Duodenal mucosa (tissue), 2 donors: ENCODE measurements at regions not wholly inside any gene's neighbourhood (a gene's known extent, or its start where the extent isn't known, plus 50 kb on each side); places are given as distances from the start of the nearest gene placed in this dataset.

Source experiments
- H3K27ac ChIP-seq: one replicate; pipeline ENCODE4 v1.7.0; 2013; ENCODE audit warnings: low read depth, low read length
- H3K27me3 ChIP-seq, 2 donors: one replicate each; pipeline ENCODE4 v1.7.0; 2013; ENCODE audit warnings: low read length in 2 of 2, control low read depth in 1 of 2; ENCODE audit not compliant: insufficient read depth in 2 of 2, control insufficient read depth in 1 of 2
- H3K36me3 ChIP-seq, 2 donors: one replicate each; pipeline ENCODE4 v1.7.0; 2013; ENCODE audit warnings: low read length in 2 of 2, control low read depth in 1 of 2; ENCODE audit not compliant: insufficient read depth in 2 of 2, control insufficient read depth in 1 of 2
- H3K4me1 ChIP-seq, 2 donors: one replicate each; pipeline ENCODE4 v1.7.0; 2013; ENCODE audit warnings: low read length in 2 of 2, control low read depth in 1 of 2; ENCODE audit not compliant: insufficient read depth in 2 of 2, control insufficient read depth in 1 of 2
- H3K4me3 ChIP-seq, 2 donors: one replicate each; pipeline ENCODE4 v1.7.0; 2013; ENCODE audit warnings: low read length in 2 of 2, low read depth in 1 of 2
- H3K9ac ChIP-seq, 2 donors: one replicate each; pipeline ENCODE4 v1.7.0; 2013; ENCODE audit warnings: low read length in 2 of 2, low read depth in 1 of 2
- H3K9me3 ChIP-seq, 2 donors: one replicate each; pipeline ENCODE4 v1.7.0; 2013; ENCODE audit warnings: low read length in 2 of 2, control low read depth in 1 of 2; ENCODE audit not compliant: control insufficient read depth in 1 of 2

DNA sequence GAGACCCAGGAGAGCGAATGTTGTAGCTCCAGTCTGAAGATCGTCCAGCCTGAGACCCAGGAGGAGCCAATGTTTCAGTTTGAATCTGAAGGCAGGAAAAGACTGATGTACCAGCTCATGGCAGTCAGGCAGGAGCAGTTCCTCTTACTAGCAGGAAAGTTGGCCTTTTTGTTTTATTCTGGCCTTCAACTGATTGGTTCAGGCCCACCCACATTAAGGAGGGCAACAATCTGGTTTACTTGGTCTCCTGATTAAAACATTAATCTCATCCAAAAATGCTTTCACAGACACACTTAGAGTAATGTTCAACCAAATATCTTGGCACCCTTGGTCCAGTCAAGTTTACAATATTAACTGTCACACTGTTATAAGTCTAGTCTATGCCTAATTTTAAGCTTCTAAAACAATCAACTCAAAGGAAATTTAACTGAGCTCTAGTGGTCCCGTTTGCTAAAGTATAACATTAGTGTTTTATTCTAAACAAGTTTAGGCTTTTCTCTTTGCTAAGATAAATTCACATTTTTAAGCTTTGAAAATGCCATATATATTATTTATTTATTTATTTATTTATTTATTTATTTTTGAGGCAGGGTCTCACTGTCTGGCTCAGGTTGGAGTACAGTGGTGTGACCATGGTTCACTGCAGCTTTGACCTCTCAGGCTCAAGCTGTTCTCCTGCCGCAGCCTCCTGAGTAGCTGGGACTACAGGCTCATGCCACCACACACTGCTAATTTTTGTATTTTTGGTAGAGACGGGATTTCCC is 275.5 kb upstream of the SLC35B3 start:
- no peaks in the 10 kb centered on the region for H3K4me1 ChIP-seq
- no peaks in the 10 kb centered on the region for H3K27me3 ChIP-seq
- H3K4me3 ChIP-seq = no peak overlapping the region
- no peak overlapping the region for H3K27ac ChIP-seq
- H3K9ac ChIP-seq = no peak overlapping the region
- H3K36me3 ChIP-seq = no peaks in the 10 kb centered on the region
- no peaks in the 10 kb centered on the region for H3K9me3 ChIP-seq

DNA sequence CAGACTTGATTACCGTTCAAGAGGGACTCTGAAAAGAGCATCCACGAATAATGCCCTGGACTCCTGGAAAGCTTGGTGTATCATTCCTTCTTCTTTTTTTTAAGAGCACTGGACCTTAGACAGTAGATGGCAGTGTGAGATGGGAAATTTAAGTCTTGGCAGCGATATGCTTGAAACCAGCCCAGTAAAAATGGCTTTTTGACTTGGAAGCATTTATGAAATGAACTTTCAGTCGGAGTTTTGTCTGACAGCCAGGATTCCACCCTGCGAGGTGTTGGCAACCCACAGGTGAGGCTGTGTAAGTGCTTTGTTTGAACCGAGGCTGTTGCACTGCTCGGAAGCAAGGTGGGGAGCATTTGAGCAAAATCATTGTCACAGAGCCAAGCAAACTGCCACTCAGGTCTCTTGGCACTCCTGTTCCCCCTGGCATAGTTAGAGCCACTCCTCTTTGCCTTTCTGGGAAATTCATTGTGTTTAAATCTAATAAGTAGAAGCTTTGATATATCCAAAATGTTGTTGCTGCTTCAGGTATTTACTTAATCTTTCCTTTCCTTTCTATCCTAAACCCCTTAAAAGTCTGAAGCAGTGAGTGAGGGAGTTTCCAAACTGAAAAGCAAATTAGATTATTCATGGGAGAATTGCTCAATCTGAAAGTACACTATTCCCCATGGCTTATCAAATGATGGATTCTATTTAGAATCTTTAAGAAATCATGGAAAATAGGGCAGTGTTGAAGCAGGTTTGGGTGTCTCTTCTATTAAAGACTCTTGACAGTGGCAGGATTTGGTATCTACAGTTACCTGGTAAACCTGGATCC is 272.8 kb upstream of the SLC35B3 start:
- Histone ChIP-seq H3K4me1 (no peaks in the 10 kb centered on the region), H3K27ac (no peak overlapping the region), H3K9ac (no peak overlapping the region), H3K4me3 (no peak overlapping the region), H3K9me3 (no peaks in the 10 kb centered on the region), H3K36me3 (no peaks in the 10 kb centered on the region), H3K27me3 (no peaks in the 10 kb centered on the region)

DNA sequence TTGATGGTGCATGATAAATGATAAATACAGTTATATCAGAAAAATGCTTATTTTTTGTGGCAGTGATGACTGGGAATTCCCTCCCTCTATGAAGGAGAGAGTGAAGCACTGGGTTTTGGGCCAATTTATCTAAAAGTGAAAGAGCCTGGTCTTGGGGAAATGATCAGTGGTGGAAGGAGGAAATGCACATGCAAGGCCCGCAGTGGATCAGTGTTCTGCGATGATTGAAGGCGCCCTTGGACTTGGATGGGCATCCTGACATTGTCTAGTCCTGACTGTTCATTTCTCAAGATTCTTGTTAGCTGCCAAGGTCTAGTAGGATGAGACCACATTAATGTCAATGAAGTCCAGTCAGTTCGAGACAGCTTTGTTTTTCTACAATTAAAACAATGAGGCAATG is 272.0 kb upstream of the SLC35B3 start:
- Histone ChIP-seq H3K9me3 (peaks cover 0 to 3% of the 10 kb centered on the region in 2 donors), H3K36me3 (no peaks in the 10 kb centered on the region), H3K4me1 (no peaks in the 10 kb centered on the region), H3K9ac (no peak overlapping the region), H3K4me3 (no peak overlapping the region), H3K27ac (no peak overlapping the region), H3K27me3 (no peaks in the 10 kb centered on the region)

DNA sequence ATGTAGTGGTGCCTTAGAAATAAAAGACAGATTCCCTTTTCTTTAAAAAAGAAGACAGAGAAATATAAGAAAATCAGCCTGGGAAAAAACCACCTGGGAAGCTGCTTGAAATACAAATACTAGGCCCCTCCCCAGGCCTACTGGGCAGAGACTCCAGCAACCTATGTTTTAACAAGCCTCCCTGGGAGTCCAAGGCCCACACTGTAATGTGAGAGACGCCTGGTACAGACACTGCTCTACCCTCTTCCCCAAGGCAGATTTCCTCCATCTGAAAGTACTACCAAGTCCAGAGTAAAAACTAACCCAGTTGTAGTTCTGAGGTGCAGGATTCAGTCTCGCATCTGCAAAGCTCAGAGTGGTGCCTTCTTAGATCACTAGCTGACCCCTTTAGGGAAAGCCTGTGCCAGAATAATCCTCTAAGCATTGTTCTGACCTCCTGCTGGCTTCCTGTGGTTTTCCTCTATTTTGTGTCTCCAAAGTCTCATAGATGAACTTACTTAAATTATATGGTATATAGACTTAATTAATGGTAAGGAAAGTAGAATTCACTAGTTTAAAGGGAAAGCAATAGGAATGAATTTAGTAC is 270.2 kb upstream of the SLC35B3 start:
- H3K4me3 ChIP-seq = no peak overlapping the region
- no peak overlapping the region for H3K9ac ChIP-seq
- H3K27ac ChIP-seq = no peak overlapping the region
- H3K9me3 ChIP-seq = peaks cover 0 to 3% of the 10 kb centered on the region in 2 donors
- no peaks in the 10 kb centered on the region for H3K27me3 ChIP-seq
- H3K36me3 ChIP-seq = no peaks in the 10 kb centered on the region
- H3K4me1 ChIP-seq = no peaks in the 10 kb centered on the region

DNA sequence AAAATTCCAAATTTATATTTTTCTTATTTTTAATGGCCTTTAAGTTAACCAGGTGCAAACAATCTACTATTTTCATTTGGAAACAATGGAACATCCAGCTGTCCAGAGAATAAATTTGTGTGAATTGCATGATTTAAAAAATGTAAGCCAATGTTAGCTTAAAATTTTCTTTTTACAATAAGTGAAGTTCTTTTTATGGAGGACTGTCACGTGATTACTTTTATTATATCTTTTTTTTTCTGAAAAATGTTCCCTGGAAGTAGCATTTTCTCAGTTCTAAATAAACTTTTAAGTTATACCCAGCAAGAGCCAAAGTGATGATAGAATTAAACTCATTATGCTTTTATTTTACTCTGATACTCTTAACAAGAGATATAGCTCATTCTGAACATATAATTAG is 267.7 kb upstream of the SLC35B3 start:
- Histone ChIP-seq H3K36me3 (no peaks in the 10 kb centered on the region), H3K27me3 (no peaks in the 10 kb centered on the region), H3K4me3 (no peak overlapping the region), H3K27ac (no peak overlapping the region), H3K4me1 (no peaks in the 10 kb centered on the region), H3K9me3 (peaks cover 0 to 3% of the 10 kb centered on the region in 2 donors), H3K9ac (no peak overlapping the region)

DNA sequence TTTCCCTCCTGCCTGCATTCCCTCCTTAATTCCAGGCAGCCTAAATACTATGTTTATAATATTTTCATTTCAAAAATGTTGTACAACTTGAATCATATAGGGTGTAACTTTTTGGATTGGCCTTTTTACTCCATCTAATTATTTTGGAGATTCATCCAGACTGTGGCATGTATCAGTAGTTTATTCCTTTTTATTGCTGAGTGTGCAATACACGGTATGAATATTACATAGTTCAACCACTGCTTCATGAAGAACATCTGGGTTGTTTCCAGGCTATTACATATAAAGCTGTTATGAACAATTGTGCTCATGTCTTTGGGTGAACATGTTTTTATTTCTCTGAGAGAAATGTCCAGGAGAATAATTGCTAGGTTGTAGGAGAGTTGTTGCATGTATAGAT is 253.5 kb upstream of the SLC35B3 start:
- H3K4me3 ChIP-seq = no peak overlapping the region
- no peaks in the 10 kb centered on the region for H3K27me3 ChIP-seq
- no peak overlapping the region for H3K9ac ChIP-seq
- H3K4me1 ChIP-seq = no peaks in the 10 kb centered on the region
- H3K9me3 ChIP-seq = peaks cover 6 to 7% of the 10 kb centered on the region in 2 donors
- no peak overlapping the region for H3K27ac ChIP-seq
- no peaks in the 10 kb centered on the region for H3K36me3 ChIP-seq

DNA sequence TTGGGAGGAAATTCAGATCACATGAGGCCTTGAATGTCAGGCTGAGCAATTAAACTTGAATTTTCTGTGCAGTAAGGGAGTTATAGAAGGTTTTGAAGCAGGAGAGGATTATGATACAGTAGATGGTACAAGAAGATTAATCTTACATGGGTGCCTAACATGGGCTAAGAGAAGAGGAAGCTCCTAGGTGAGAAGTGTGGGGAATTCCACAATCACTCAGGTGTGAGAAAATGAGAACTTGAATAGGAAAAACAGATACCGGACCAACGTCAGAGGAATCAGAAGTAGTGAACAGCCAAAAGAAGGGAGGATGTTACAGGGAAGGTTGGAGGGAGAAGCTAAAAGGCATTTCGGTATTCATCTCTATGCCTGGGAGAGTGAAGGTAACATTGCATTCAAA is 250.7 kb upstream of the SLC35B3 start:
- Histone ChIP-seq H3K9me3 (peaks cover 2 to 4% of the 10 kb centered on the region in 2 donors), H3K4me1 (no peaks in the 10 kb centered on the region), H3K27me3 (no peaks in the 10 kb centered on the region), H3K36me3 (no peaks in the 10 kb centered on the region), H3K4me3 (no peak overlapping the region), H3K27ac (no peak overlapping the region), H3K9ac (no peak overlapping the region)

DNA sequence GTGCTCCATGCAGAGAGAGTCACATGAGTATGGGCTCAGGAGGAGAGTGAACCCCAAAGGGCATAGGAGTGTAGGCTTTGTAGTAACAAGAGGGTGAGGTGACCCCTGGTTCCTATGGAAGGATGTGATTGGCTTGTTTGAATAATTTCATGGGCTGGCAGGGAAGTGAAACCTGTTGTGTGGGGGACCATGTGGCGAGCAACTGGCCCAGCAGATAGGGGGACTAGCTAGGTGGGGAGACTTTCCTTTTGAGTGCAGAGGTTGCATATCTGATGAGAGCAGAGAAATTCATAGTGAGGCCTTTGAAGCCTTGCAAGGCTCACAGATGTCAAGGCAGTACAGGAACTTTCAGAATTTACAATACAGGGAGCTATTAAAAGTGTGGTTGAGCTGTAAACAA is 247.9 kb upstream of the SLC35B3 start:
- no peaks in the 10 kb centered on the region for H3K27me3 ChIP-seq
- no peaks in the 10 kb centered on the region for H3K4me1 ChIP-seq
- no peaks in the 10 kb centered on the region for H3K36me3 ChIP-seq
- H3K9me3 ChIP-seq = peaks cover 2 to 4% of the 10 kb centered on the region in 2 donors
- no peak overlapping the region for H3K4me3 ChIP-seq
- no peak overlapping the region for H3K27ac ChIP-seq
- H3K9ac ChIP-seq = no peak overlapping the region

DNA sequence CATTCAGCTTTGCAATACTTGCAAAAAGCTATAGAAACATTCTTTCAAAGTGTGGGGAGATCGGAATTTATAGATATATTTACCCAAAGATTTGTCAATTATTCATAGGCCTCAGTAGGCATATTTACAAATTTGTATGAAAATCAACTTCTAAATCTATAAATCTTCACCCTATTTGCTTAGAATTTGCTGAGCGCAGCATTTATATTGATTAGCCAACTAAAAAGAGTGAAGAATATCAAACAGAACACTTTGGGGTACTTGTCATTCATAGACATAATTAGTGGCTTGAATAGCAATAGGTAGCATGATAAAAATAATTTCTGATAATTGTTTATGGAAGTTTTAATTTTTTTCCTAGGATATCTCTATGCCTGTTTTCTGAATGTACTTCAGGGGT is 244.5 kb upstream of the SLC35B3 start:
- H3K9ac ChIP-seq = no peak overlapping the region
- peaks cover 2 to 3% of the 10 kb centered on the region in 2 donors for H3K9me3 ChIP-seq

DNA sequence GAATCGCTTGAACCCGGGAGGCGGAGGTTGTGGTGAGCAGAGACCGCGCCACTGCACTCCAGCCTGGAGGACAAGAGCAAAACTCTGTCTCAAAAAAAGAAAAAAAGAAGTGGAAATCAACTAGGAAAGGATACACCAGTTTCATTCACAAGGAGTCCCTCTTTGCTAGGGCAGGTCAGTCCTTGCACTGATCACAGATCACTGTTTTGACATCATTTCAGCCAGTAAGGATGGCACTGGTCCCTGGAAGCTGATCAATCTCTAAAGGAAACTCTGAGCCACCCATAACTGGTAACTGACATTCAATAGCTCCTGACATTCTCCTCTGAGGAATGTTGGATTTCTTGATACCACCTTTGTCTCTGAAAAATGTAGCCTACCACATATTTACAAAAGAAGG is 243.1 kb upstream of the SLC35B3 start:
- no peaks in the 10 kb centered on the region for H3K27me3 ChIP-seq
- H3K9me3 ChIP-seq = peaks cover 2 to 3% of the 10 kb centered on the region in 2 donors
- H3K4me3 ChIP-seq = no peak overlapping the region
- no peak overlapping the region for H3K9ac ChIP-seq
- no peaks in the 10 kb centered on the region for H3K36me3 ChIP-seq
- no peak overlapping the region for H3K27ac ChIP-seq
- H3K4me1 ChIP-seq = no peaks in the 10 kb centered on the region

More for the DNA sequence above, 244.5 kb upstream of the SLC35B3 start:
- no peaks in the 10 kb centered on the region for H3K27me3 ChIP-seq
- no peaks in the 10 kb centered on the region for H3K36me3 ChIP-seq
- H3K4me3 ChIP-seq = no peak overlapping the region
- no peak overlapping the region for H3K27ac ChIP-seq
- H3K4me1 ChIP-seq = no peaks in the 10 kb centered on the region
